Thyroid gland (tissue), 4 donors: ENCODE measurements at regions not wholly inside any gene's neighbourhood (a gene's known extent, or its start where the extent isn't known, plus 50 kb on each side); places are given as distances from the start of the nearest gene placed in this dataset.

Experiments
- POLR2A ChIP-seq, 2 donors: fragments of 450-650 bp; IDR thresholded peaks; one replicate each; pipeline ENCODE4 v1.6.1; 2017; ENCODE audit warnings: antibody characterized with exemption in 2 of 2, mild to moderate bottlenecking in 2 of 2, moderate library complexity in 1 of 2
- TF ChIP-seq, protein P1 (sequence below), 6 experiments: fragments of 200-600 bp in 3 of 6; fragments of 450-650 bp in 3 of 6; sonication (generic) in 3 of 6; IDR thresholded peaks; one replicate each; pipeline ENCODE4 v1.5.1; 2016 to 2019; ENCODE audit warnings: antibody characterized with exemption in 6 of 6, mild to moderate bottlenecking in 2 of 6, inconsistent platforms in 1 of 6, moderate library complexity in 1 of 6

DNA sequence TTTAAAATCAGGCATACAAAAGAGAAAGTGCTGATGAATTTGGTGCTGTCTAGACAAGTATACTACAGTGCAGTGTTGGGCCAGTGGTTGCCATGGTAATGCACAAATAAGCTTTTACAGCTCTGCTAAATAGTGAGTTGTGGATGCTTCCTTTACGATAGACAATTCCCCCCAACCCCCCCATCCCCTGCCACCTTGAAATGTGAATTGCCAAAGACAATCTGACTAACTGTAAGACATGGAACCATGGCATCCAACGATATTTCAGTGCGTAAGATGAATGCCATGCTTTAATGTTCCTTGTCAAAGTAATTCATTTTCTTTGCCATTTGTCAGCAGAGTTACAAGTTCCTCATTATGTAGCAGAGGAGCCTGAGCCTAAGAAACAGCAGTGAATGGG is 91.5 kb upstream of the NREP start:
- TF ChIP-seq, protein P1, sequence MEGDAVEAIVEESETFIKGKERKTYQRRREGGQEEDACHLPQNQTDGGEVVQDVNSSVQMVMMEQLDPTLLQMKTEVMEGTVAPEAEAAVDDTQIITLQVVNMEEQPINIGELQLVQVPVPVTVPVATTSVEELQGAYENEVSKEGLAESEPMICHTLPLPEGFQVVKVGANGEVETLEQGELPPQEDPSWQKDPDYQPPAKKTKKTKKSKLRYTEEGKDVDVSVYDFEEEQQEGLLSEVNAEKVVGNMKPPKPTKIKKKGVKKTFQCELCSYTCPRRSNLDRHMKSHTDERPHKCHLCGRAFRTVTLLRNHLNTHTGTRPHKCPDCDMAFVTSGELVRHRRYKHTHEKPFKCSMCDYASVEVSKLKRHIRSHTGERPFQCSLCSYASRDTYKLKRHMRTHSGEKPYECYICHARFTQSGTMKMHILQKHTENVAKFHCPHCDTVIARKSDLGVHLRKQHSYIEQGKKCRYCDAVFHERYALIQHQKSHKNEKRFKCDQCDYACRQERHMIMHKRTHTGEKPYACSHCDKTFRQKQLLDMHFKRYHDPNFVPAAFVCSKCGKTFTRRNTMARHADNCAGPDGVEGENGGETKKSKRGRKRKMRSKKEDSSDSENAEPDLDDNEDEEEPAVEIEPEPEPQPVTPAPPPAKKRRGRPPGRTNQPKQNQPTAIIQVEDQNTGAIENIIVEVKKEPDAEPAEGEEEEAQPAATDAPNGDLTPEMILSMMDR (IDR thresholded peaks at IDR 0.05) = no peak
- TF ChIP-seq POLR2A (IDR thresholded peaks at IDR 0.05) = no peak
